ENCODE measurements at regions not wholly inside any gene's neighbourhood (a gene's known extent, or its start where the extent isn't known, plus 50 kb on each side); places are given as distances from the start of the nearest gene placed in this dataset.

DNA sequence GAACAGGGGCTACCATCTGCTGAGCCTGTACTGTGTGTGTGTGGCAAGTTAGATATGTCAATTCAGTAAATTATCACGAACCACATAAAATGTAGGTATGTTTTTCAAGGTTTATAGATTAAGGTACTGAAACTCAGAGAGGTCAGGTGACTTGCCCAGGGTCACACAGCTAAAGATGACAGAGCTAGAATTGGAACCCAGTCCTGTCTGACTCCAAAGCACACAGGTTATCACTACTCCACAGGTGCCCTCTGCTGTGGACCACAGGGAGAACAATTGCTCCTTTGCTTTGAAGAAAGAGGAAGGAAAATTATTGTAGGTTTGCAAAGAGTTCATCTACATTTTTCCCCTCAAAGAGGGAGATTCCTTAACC is 229.7 kb upstream of the AGAP1 start:
- Histone ChIP-seq H3K4me3 (peak overlapping the region; percentile 38), H3K27ac (peak overlapping the region in 1 of 2 donors; percentile 59)
- TF ChIP-seq, protein P1, sequence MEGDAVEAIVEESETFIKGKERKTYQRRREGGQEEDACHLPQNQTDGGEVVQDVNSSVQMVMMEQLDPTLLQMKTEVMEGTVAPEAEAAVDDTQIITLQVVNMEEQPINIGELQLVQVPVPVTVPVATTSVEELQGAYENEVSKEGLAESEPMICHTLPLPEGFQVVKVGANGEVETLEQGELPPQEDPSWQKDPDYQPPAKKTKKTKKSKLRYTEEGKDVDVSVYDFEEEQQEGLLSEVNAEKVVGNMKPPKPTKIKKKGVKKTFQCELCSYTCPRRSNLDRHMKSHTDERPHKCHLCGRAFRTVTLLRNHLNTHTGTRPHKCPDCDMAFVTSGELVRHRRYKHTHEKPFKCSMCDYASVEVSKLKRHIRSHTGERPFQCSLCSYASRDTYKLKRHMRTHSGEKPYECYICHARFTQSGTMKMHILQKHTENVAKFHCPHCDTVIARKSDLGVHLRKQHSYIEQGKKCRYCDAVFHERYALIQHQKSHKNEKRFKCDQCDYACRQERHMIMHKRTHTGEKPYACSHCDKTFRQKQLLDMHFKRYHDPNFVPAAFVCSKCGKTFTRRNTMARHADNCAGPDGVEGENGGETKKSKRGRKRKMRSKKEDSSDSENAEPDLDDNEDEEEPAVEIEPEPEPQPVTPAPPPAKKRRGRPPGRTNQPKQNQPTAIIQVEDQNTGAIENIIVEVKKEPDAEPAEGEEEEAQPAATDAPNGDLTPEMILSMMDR (IDR thresholded peaks at IDR 0.05) = no peak
- no peak for DNase-seq (ENCODE audit: low spot score)

DNA sequence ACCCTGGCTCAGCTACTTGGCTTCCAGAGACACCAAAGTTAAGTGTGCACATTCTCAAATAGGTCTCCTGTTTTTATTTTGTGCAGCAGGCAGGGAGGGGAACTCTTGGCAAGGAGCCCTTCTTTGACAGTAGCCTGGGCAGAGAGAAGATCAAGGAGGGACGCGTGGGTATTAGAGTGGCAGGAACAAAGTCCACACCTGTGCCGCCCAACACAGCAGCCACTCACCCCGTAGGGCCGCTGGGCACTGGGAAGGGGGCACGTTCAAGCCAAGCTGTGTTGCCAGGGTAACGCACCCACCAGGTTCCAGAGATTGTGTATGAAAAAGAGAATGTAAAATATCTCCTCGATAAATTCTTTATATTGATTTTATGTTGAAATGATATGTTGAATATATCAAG is 229.3 kb upstream of the AGAP1 start:
- Histone ChIP-seq H3K27ac (no peak overlapping the region), H3K4me3 (no peak overlapping the region)
- no peak for DNase-seq (ENCODE audit: low spot score)
- TF ChIP-seq, protein P1 (IDR thresholded peaks at IDR 0.05) = no peak

DNA sequence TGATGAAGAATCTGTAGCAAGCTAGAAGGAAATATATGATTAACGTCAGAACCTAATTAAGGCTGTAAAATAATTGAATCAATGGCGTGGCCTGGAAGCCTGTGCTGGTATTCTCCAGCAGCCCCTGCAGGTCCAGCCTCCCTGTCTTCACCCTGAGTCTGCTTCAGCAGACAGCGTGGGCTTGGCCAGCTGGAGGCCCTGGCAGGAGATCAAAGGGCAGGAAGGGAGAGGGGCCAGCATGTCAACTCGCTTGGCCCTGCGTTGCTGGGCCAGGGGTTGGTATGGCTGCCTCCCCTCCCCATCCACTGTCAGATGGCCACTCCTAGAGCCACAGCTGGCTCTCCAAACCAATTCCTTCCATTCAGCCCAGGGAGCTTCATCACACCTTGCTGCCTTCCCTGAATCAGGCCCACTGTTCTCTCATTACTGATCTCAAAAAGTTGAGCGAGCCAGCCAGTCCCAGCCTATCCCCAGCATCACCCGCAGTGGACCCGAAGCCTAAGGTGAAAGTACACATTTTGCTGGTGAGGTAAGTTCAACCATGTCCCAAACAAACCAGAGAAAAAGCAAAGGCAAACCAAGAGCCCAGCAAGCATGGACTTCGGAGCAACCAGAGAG is 228.4 kb upstream of the AGAP1 start:
- no peak for DNase-seq (ENCODE audit: low spot score)
- Histone ChIP-seq H3K27ac (no peak overlapping the region), H3K4me3 (no peak overlapping the region)
- TF ChIP-seq, protein P1 (IDR thresholded peaks at IDR 0.05) = no peak

DNA sequence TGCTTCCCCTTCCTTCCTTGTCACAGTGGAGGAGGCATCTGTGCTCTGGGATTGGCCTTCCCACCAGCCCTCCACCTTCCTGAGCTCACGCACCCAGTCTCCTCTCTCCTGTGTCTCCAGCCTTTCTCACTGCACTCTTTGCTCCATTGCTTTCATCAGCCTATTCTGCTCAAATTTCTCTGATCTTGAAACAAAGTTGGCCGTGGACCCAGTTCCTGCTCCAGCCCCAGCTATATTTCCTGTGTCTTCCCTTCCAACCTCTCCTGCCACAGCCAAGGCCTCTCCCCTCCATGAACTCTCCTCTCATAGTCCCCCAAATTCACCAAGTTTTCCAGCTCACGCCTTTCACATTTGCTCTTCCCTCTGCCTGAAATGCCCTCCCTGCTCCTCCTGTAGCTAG is 226.6 kb upstream of the AGAP1 start:
- Histone ChIP-seq H3K27ac (no peak overlapping the region), H3K4me3 (no peak overlapping the region)
- no peak for DNase-seq (ENCODE audit: low spot score)
- TF ChIP-seq, protein P1 (IDR thresholded peaks at IDR 0.05) = no peak

DNA sequence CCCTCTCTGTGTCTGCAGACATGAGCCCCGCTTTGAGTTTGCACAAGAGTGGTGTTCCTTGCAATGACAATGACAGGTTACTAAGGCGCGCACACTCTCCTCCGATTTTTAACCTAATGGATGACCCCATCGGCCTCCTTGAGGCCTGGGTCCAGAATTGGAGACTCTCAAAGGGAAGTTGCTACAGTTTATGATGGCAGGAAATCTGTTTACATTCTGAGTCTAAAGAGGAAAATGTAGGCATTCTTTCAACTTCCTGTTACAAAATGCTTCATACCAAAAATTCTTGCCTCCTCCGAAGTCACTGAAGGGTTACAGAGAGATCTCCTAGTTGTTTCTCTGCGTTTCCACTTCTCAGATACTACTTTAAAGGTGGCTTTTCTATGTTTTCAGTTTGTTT is 225.3 kb upstream of the AGAP1 start:
- H3K27ac ChIP-seq = no peak overlapping the region
- DNase-seq (ENCODE audit: low spot score) = no peak

DNA sequence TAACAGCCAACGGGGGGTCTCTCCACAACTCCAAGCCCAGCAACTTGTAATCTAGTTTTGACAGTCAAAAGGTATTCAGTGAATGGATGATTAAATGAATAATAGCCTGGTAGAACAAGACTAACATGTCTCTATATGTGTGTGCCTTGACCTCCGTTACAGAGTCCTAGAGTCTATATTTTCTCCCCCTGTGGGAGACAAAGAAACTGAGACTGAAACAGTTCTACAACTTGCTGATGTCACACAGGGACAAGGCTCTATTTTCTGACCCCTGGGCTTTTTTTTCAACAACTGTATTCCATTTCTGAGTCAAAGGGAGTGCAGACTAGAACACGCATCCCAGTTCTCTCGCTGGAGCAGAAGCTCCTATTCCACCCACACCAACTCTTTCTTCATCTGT is 223.6 kb upstream of the AGAP1 start:
- Histone ChIP-seq H3K4me3 (no peak overlapping the region), H3K27ac (no peak overlapping the region)
- no peak for DNase-seq (ENCODE audit: low spot score)
- TF ChIP-seq, protein P1 (IDR thresholded peaks at IDR 0.05) = no peak

More for the DNA sequence above, 225.3 kb upstream of the AGAP1 start:
- no peak overlapping the region for H3K4me3 ChIP-seq
- TF ChIP-seq, protein P1 (IDR thresholded peaks at IDR 0.05) = no peak

DNA sequence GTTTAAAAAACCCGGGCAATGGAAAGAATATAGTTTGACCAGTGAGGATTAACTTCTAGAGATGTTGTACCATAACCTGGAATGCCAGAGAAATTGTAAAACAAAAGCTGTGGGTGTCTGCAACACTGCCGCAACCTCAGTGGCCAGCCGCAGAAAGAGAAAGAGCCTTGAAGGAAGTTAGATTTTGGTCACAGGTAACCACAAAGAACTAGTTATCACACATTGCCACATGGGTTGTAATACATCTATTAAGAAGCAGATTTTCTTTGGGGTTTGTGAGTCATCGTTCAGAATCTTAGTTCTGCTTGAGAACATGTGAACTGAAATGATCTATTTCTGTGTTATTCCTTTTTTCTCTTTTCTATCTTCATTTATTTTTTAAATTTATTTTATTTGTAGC is 222.9 kb upstream of the AGAP1 start:
- no peak for DNase-seq (ENCODE audit: low spot score)
- no peak overlapping the region for H3K4me3 ChIP-seq
- H3K27ac ChIP-seq = no peak overlapping the region
- TF ChIP-seq, protein P1 (IDR thresholded peaks at IDR 0.05) = no peak

All from coronary artery (tissue), 2 donors.